ENCODE measurements at regions not wholly inside any gene's neighbourhood (a gene's known extent, or its start where the extent isn't known, plus 50 kb on each side); places are given as distances from the start of the nearest gene placed in this dataset.

DNA sequence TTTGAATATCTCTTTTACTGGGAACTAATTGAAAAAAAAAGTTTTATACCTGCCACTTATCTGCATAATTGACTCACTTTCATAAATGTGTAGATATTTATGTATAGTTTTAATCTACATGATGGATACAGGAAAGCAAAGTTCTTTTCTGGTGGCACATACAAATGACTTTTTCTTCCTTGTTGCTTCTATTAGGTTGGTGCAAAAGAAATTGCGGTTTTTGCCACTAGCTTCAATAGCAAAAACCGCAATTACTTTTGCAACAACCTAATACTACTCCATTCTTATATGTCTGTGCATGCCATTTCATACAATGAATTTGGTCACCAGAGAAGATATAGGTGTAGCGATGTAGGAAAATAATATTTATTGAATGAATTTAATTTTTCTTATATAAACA, 344.5 kb upstream of the PCDH20 start:
- no peak for FAIRE-seq
- in situ Hi-C loops (cut with HindIII; ENCODE audit: extremely low pct_ligation_motif_present, low pct_unique_long_range_greater_than_20kb) (no loop called here), intact Hi-C loops (cut with micrococcal nuclease; ENCODE audit: unreplicated experiment) (no loop called here)
- no peak for TF ChIP-seq FOXA3 (CRISPR knock-in tag; IDR thresholded peaks at IDR 0.05)
- peak; percentile 74 for TF ChIP-seq ZBTB40 (IDR thresholded peaks at IDR 0.05)
- TF ChIP-seq ZBTB40 (CRISPR knock-in tag; IDR thresholded peaks at IDR 0.05): no peak
- H3K27me3 ChIP-seq (ENCODE audit: control insufficient read depth in 1 of 2, insufficient read depth in 2 of 2, low read length in 2 of 2): no peaks in the 10 kb centered on the region
- H3K4me2 ChIP-seq (ENCODE audit: low read depth, low read length): no peak overlapping the region
- no TSS peak for BruUV-seq (replicated peaks)
- ATAC-seq: no peak
- no peak overlapping the region for H2AFZ ChIP-seq (ENCODE audit: low read length)
- no peak overlapping the region for H3K27ac ChIP-seq (ENCODE audit: extremely low read length, insufficient read depth, low read length)
- WGBS (ENCODE audit: low lambda C conversion rate): 13% methylated on average over 3 of the region's 3 CpGs
- no peaks in the 10 kb centered on the region for H4K20me1 ChIP-seq (ENCODE audit: insufficient read depth, low read length)
- CTCF ChIA-PET (ENCODE audit: low intra/inter-chr PET ratio, low total read pairs): no interaction called here
- no peaks in the 10 kb centered on the region for H3K4me1 ChIP-seq (ENCODE audit: insufficient read depth, low read length)
- H3K4me3 ChIP-seq (replicated peaks in 1 of 3; ENCODE audit: insufficient read depth in 1 of 3, low read depth in 2 of 3, low read length in 3 of 3): no peak overlapping the region
- no peak overlapping the region for H3K9ac ChIP-seq (ENCODE audit: insufficient read depth, low read depth, low read length)
- H3K36me3 ChIP-seq (replicated peaks in 1 of 2; ENCODE audit: control insufficient read depth in 1 of 2, insufficient read depth in 2 of 2, low read length in 2 of 2): no peaks in the 10 kb centered on the region
- H3K9me3 ChIP-seq (ENCODE audit: low read length): no peaks in the 10 kb centered on the region
- no peak for DNase-seq (ENCODE audit: low spot score)
- H3K79me2 ChIP-seq (ENCODE audit: insufficient read depth, low read length): no peaks in the 10 kb centered on the region
- POLR2A ChIA-PET: no interaction called here
